H1 (cell line): ENCODE measurements at regions not wholly inside any gene's neighbourhood (a gene's known extent, or its start where the extent isn't known, plus 50 kb on each side); places are given as distances from the start of the nearest gene placed in this dataset.

Experiments used
- CTCF ChIA-PET: fragments of 300-600 bp; sonication (Branson Sonifier 250); formaldehyde crosslinking; loops from one replicate; lab custom pipeline; 2021; ENCODE audit not compliant: partially characterized antibody; lab: Charles Lee
- POLR2A ChIA-PET: fragments of 300-600 bp; sonication (Branson Sonifier 250); formaldehyde crosslinking; loops from one replicate; lab custom pipeline; 2021; ENCODE audit warnings: inconsistent platforms; ENCODE audit not compliant: partially characterized antibody; lab: Charles Lee
- DNase-seq, 2 experiments: peaks; one replicate each; pipeline versions ENCODE4 v3.0.0 to v3.0.0-alpha.2; 2010 to 2022; ENCODE audit warnings: low spot score in 2 of 2, low read depth in 1 of 2, mixed read lengths in 1 of 2
- FAIRE-seq: peaks from 2 replicates; lab custom pipeline; 2011; peaks lifted over from hg19 to GRCh38; lab: Jason Lieb, UNC
- H2AFZ ChIP-seq: 2 replicates; pipeline ENCODE4 v1.8.1; 2012; ENCODE audit warnings: low read length, inconsistent platforms
- H2AK5ac ChIP-seq: 2 replicates; pipeline ENCODE4 v1.6.1; 2013; ENCODE audit warnings: low read depth, low read length
- H2BK120ac ChIP-seq: replicated peaks from 2 replicates; pipeline ENCODE3; 2013; ENCODE audit warnings: low read depth, low read length, inconsistent platforms
- H2BK12ac ChIP-seq: 2 replicates; pipeline ENCODE4 v1.6.1; 2013; ENCODE audit warnings: low read depth, low read length
- H2BK15ac ChIP-seq: 2 replicates; pipeline ENCODE4 v1.6.1; 2013; ENCODE audit warnings: low read length
- H2BK20ac ChIP-seq: 2 replicates; pipeline ENCODE4 v1.6.1; 2013; ENCODE audit warnings: low read length
- H2BK5ac ChIP-seq: 2 replicates; pipeline ENCODE4 v1.6.1; 2013; ENCODE audit warnings: low read depth, low read length
- H3K14ac ChIP-seq: 2 replicates; pipeline ENCODE4 v1.6.1; 2013; ENCODE audit warnings: inconsistent platforms; ENCODE audit not compliant: insufficient read length
- H3K18ac ChIP-seq: 2 replicates; pipeline ENCODE4 v1.6.1; 2013; ENCODE audit warnings: low read length; ENCODE audit errors: extremely low read depth
- H3K23ac ChIP-seq: 2 replicates; pipeline ENCODE4 v1.6.1; 2013; ENCODE audit warnings: inconsistent platforms; ENCODE audit not compliant: insufficient read length
- H3K23me2 ChIP-seq: 2 replicates; pipeline ENCODE4 v1.6.1; 2013; ENCODE audit warnings: low read depth, low read length
- H3K27ac ChIP-seq: 2 replicates; pipeline ENCODE4 v1.6.1; 2011; ENCODE audit warnings: low read depth, low read length, inconsistent platforms
- H3K27me3 ChIP-seq, 4 experiments: replicated peaks in 1 of 4; 1 replicate in 1 of 4; 2 replicates in 3 of 4; pipeline versions ENCODE4 v1.6.1 to v1.8.1; 2011 to 2013; ENCODE audit warnings: low read length in 3 of 4, mild to moderate bottlenecking in 3 of 4, inconsistent platforms in 2 of 4, mixed read lengths in 2 of 4, moderate library complexity in 1 of 4; ENCODE audit not compliant: control insufficient read depth in 3 of 4, insufficient read depth in 3 of 4; ENCODE audit errors: extremely low read depth in 1 of 4
- H3K36me3 ChIP-seq, 4 experiments: 2 replicates each; pipeline versions ENCODE4 v1.6.1 to v1.8.1; 2011 to 2013; ENCODE audit warnings: mild to moderate bottlenecking in 4 of 4, low read length in 3 of 4, moderate library complexity in 2 of 4, control low read depth in 1 of 4, inconsistent platforms in 1 of 4; ENCODE audit not compliant: insufficient read depth in 4 of 4, control insufficient read depth in 2 of 4
- H3K4ac ChIP-seq: replicated peaks from 2 replicates; pipeline ENCODE3; 2013; ENCODE audit warnings: low read length, low read depth, mixed read lengths, inconsistent platforms; ENCODE audit not compliant: insufficient read length
- H3K4me1 ChIP-seq, 4 experiments: replicated peaks in 1 of 4; 1 replicate in 1 of 4; 2 replicates in 3 of 4; pipeline versions ENCODE4 v1.6.1 to v1.8.1; 2011 to 2013; ENCODE audit warnings: low read length in 3 of 4, inconsistent platforms in 2 of 4, mixed read lengths in 1 of 4; ENCODE audit not compliant: insufficient read depth in 4 of 4, control insufficient read depth in 3 of 4
- H3K4me2 ChIP-seq, 2 experiments: 2 replicates each; pipeline versions ENCODE4 v1.6.1 to v1.8.1; 2011 to 2013; ENCODE audit warnings: low read depth in 2 of 2, low read length in 2 of 2, control low read depth in 1 of 2, inconsistent platforms in 1 of 2, mild to moderate bottlenecking in 1 of 2; ENCODE audit not compliant: insufficient read depth in 1 of 2
- H3K4me3 ChIP-seq, 4 experiments: fragments of 200-600, 300-600 bp in 1 of 4; sonication (generic), shearing (Covaris generic), sonication (Bioruptor Twin) in 1 of 4; 2 replicates each; pipeline versions ENCODE4 v1.5.1 to v1.8.1; 2011 to 2016; ENCODE audit warnings: low read length in 4 of 4, low read depth in 3 of 4, control low read depth in 2 of 4, inconsistent platforms in 2 of 4, mild to moderate bottlenecking in 2 of 4, mixed read lengths in 1 of 4, moderate library complexity in 1 of 4; ENCODE audit not compliant: insufficient read depth in 2 of 4; ENCODE audit errors: extremely low read depth in 1 of 4
- H3K56ac ChIP-seq: replicated peaks from 2 replicates; pipeline ENCODE3; 2013; ENCODE audit warnings: low read depth, mild to moderate bottlenecking, mixed read lengths, low read length, inconsistent platforms; ENCODE audit not compliant: insufficient read length
- H3K79me1 ChIP-seq: 2 replicates; pipeline ENCODE4 v1.6.1; 2013; ENCODE audit warnings: low read depth, low read length, control low read depth
- H3K79me2 ChIP-seq, 2 experiments: 2 replicates each; pipeline versions ENCODE4 v1.6.1 to v1.8.1; 2012 to 2013; ENCODE audit warnings: low read length in 2 of 2, mild to moderate bottlenecking in 2 of 2, inconsistent platforms in 1 of 2; ENCODE audit not compliant: insufficient read depth in 2 of 2, control insufficient read depth in 1 of 2
- H3K9ac ChIP-seq, 4 experiments: replicated peaks in 1 of 4; 1 replicate in 1 of 4; 2 replicates in 3 of 4; pipeline versions ENCODE4 v1.6.1 to v1.8.1; 2011 to 2013; ENCODE audit warnings: low read depth in 3 of 4, low read length in 3 of 4, control low read depth in 2 of 4, mild to moderate bottlenecking in 2 of 4, moderate library complexity in 2 of 4, inconsistent platforms in 1 of 4; ENCODE audit errors: extremely low read depth in 1 of 4
- H3K9me3 ChIP-seq, 2 experiments: 2 replicates each; pipeline versions ENCODE4 v1.6.1 to v1.8.1; 2012 to 2013; ENCODE audit warnings: mild to moderate bottlenecking in 2 of 2, moderate library complexity in 2 of 2, control low read depth in 1 of 2, inconsistent platforms in 1 of 2, low read depth in 1 of 2, low read length in 1 of 2, mixed read lengths in 1 of 2; ENCODE audit not compliant: insufficient read depth in 2 of 2
- H4K20me1 ChIP-seq, 2 experiments: replicated peaks in 1 of 2; 2 replicates each; pipeline versions ENCODE3 to v1.8.1; 2011 to 2013; ENCODE audit warnings: inconsistent platforms in 2 of 2, low read length in 2 of 2, mild to moderate bottlenecking in 1 of 2; ENCODE audit not compliant: insufficient read depth in 2 of 2, control insufficient read depth in 1 of 2
- H4K5ac ChIP-seq: 2 replicates; pipeline ENCODE4 v1.6.1; 2013; ENCODE audit warnings: low read length, low read depth, mixed read lengths, inconsistent platforms; ENCODE audit not compliant: insufficient read length
- H4K8ac ChIP-seq: 2 replicates; pipeline ENCODE4 v1.8.0; 2013; ENCODE audit warnings: mild to moderate bottlenecking, moderate library complexity, low read length, inconsistent platforms; ENCODE audit not compliant: insufficient read depth; ENCODE audit errors: extremely low read depth
- H4K91ac ChIP-seq: replicated peaks from 2 replicates; pipeline ENCODE3; 2013; ENCODE audit warnings: low read length, mixed read lengths, inconsistent platforms; ENCODE audit not compliant: insufficient read length
- CHD2 ChIP-seq: IDR thresholded peaks from 2 replicates; pipeline ENCODE4 v1.6.1; 2012; ENCODE audit warnings: low read length, improper control_type of control experiment
- CTBP2 ChIP-seq: IDR thresholded peaks from 2 replicates; pipeline ENCODE4 v1.7.0; 2011; ENCODE audit warnings: borderline replicate concordance, mild to moderate bottlenecking, moderate library complexity, mixed read lengths, low read length; ENCODE audit not compliant: insufficient read depth, insufficient read length
- GABPA ChIP-seq: IDR thresholded peaks from 2 replicates; pipeline ENCODE4 v1.6.1; 2011; ENCODE audit warnings: mild to moderate bottlenecking, low read length, moderate library complexity, borderline replicate concordance; ENCODE audit not compliant: insufficient read depth
- HDAC6 ChIP-seq: IDR thresholded peaks from one replicate; pipeline ENCODE4 v1.7.1; 2012; ENCODE audit warnings: low read depth, mild to moderate bottlenecking, inconsistent platforms, low read length, moderate library complexity
- JUN ChIP-seq: IDR thresholded peaks from 2 replicates; pipeline ENCODE4 v1.6.1; 2011; ENCODE audit warnings: low read depth, mild to moderate bottlenecking, improper control_type of control experiment, low read length
- NRF1 ChIP-seq: IDR thresholded peaks from 2 replicates; pipeline ENCODE4 v1.6.1; 2011; ENCODE audit warnings: mild to moderate bottlenecking, low read depth, low read length, improper control_type of control experiment
- POLR2AphosphoS5 ChIP-seq: IDR thresholded peaks from 2 replicates; pipeline ENCODE4 v1.6.1; 2011; ENCODE audit warnings: low read depth, low read length
- POU5F1 ChIP-seq: IDR thresholded peaks from 2 replicates; pipeline ENCODE4 v1.6.1; 2011; ENCODE audit warnings: low read depth, mild to moderate bottlenecking, low read length, moderate library complexity
- SIX5 ChIP-seq: IDR thresholded peaks from 2 replicates; pipeline ENCODE4 v1.6.1; 2011; ENCODE audit warnings: mild to moderate bottlenecking, low read depth, low read length
- SP4 ChIP-seq: IDR thresholded peaks from 2 replicates; pipeline ENCODE4 v1.6.1; 2012; ENCODE audit warnings: low read length, inconsistent platforms
- TEAD4 ChIP-seq: IDR thresholded peaks from 2 replicates; pipeline ENCODE4 v1.6.1; 2012; ENCODE audit warnings: low read depth, low read length, inconsistent platforms, mixed read lengths
- TF ChIP-seq, protein P1 (sequence below): IDR thresholded peaks from 2 replicates; pipeline ENCODE4 v1.6.1; 2012; ENCODE audit warnings: inconsistent platforms
- TF ChIP-seq, protein P2 (sequence below), 3 experiments: IDR thresholded peaks; 1 replicate in 2 of 3; 2 replicates in 1 of 3; pipeline versions ENCODE4 v1.5.1 to v1.6.1; 2011; ENCODE audit warnings: low read length in 3 of 3, mild to moderate bottlenecking in 3 of 3, inconsistent platforms in 2 of 3, low read depth in 1 of 3, moderate library complexity in 1 of 3; ENCODE audit not compliant: insufficient read depth in 1 of 3; ENCODE audit errors: control extremely low read depth in 1 of 3

DNA sequence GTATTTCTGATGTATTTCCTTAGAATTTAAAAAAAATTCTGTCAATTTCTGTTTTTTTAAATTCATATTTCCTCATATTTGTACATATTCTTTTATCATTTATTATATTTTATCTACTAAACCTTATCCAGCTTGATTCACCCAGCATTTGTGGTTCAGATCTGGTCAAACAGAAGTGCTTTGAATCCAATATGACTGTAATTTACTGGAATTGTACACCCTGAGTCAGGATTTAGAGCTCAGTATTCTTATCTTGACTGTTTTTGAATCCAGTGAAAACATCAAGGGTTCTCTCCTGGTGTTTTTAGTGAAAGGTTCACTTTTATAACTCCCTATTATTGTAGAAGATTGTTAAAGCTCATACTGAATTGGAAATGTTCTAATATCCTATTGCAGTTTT is 1077.0 kb upstream of the NCAM2 start:
- Histone ChIP-seq H4K91ac (no peak overlapping the region), H2BK12ac (no peak overlapping the region), H3K14ac (no peak overlapping the region), H3K36me3 (no peaks in the 10 kb centered on the region), H3K4me1 (no peaks in the 10 kb centered on the region), H3K4me3 (no peak overlapping the region), H3K9me3 (no peaks in the 10 kb centered on the region), H2BK5ac (no peak overlapping the region), H2BK20ac (no peak overlapping the region), H2AFZ (no peak overlapping the region), H4K5ac (no peak overlapping the region), H3K23ac (no peak overlapping the region), H3K27ac (no peak overlapping the region), H2AK5ac (no peak overlapping the region), H3K27me3 (no peaks in the 10 kb centered on the region), H4K20me1 (no peaks in the 10 kb centered on the region), H3K4ac (no peak overlapping the region), H4K8ac (no peak overlapping the region), H3K56ac (no peak overlapping the region), H3K18ac (no peak overlapping the region), H3K79me2 (no peaks in the 10 kb centered on the region), H3K4me2 (no peak overlapping the region), H2BK15ac (no peak overlapping the region), H3K23me2 (no peaks in the 10 kb centered on the region), H3K9ac (no peak overlapping the region), H3K79me1 (no peaks in the 10 kb centered on the region), H2BK120ac (no peak overlapping the region)
- CTCF ChIA-PET, result no interaction called here
- DNase-seq (no peak), FAIRE-seq (no peak)
- POLR2A ChIA-PET, result no interaction called here
- TF ChIP-seq JUN, result no peak
- no peak for TF ChIP-seq HDAC6
- no peak for TF ChIP-seq POU5F1
- TF ChIP-seq, protein P1, sequence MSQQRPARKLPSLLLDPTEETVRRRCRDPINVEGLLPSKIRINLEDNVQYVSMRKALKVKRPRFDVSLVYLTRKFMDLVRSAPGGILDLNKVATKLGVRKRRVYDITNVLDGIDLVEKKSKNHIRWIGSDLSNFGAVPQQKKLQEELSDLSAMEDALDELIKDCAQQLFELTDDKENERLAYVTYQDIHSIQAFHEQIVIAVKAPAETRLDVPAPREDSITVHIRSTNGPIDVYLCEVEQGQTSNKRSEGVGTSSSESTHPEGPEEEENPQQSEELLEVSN, result no peak
- TF ChIP-seq CTBP2, result no peak
- no peak for TF ChIP-seq SIX5
- TF ChIP-seq, protein P2, sequence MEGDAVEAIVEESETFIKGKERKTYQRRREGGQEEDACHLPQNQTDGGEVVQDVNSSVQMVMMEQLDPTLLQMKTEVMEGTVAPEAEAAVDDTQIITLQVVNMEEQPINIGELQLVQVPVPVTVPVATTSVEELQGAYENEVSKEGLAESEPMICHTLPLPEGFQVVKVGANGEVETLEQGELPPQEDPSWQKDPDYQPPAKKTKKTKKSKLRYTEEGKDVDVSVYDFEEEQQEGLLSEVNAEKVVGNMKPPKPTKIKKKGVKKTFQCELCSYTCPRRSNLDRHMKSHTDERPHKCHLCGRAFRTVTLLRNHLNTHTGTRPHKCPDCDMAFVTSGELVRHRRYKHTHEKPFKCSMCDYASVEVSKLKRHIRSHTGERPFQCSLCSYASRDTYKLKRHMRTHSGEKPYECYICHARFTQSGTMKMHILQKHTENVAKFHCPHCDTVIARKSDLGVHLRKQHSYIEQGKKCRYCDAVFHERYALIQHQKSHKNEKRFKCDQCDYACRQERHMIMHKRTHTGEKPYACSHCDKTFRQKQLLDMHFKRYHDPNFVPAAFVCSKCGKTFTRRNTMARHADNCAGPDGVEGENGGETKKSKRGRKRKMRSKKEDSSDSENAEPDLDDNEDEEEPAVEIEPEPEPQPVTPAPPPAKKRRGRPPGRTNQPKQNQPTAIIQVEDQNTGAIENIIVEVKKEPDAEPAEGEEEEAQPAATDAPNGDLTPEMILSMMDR (IDR thresholded peaks at IDR 0.05; ENCODE audit: control extremely low read depth in 1 of 3, insufficient read depth in 1 of 3, low read depth in 1 of 3, low read length in 3 of 3), result no peak
- no peak for TF ChIP-seq SP4
- TF ChIP-seq POLR2AphosphoS5, result no peak
- TF ChIP-seq TEAD4, result no peak
- TF ChIP-seq GABPA, result no peak
- no peak for TF ChIP-seq CHD2
- TF ChIP-seq NRF1, result no peak
